LNCaP clone FGC (cell line): ENCODE measurements at regions not wholly inside any gene's neighbourhood (a gene's known extent, or its start where the extent isn't known, plus 50 kb on each side); places are given as distances from the start of the nearest gene placed in this dataset.
"Not testable (repeated sequence)": the region's sequence is repeated elsewhere in the genome, so short reads cannot be mapped to it uniquely, and the experiment has no call there.

Experiments
- DNase-seq: peaks from one replicate; pipeline ENCODE4 v3.0.0-alpha.2; 2011; ENCODE audit warnings: low read depth
- H3K4me3 ChIP-seq: 2 replicates; pipeline ENCODE4 v1.5.1; 2011; ENCODE audit warnings: mild to moderate bottlenecking, low read depth, low read length, control low read depth
- CTCF ChIP-seq: IDR thresholded peaks from 2 replicates; pipeline ENCODE4 v1.5.1; 2012; ENCODE audit warnings: mild to moderate bottlenecking; ENCODE audit not compliant: control insufficient read depth, insufficient read depth; ENCODE audit errors: extremely low read depth

DNA sequence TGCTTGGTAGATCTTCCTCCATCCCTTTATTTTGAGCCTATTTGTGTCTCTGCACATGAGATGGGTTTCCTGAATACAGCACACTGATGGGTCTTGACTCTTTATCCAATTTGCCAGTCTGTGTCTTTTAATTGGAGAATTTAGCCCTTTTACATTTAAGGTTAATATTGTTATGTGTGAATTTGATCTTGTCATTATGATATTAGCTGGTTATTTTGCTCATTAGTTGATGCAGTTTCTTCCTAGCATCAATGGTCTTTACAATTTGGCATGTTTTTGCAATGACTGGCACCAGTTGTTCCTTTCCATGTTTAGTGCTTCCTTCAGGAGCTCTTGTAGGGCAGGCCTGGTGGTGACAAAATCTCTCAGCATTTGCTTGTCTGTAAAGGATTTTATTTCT, 72.4 kb downstream of the HNRNPD start:
- H3K4me3 ChIP-seq, DNase-seq: not testable (repeated sequence)

GRCh38 chr4:82293304-82293703, 80.5 kb downstream of the HNRNPD start:
- DNase-seq = no peak
- no peak overlapping the region for H3K4me3 ChIP-seq
- no peak for TF ChIP-seq CTCF

- DNase-seq = no peak
- TF ChIP-seq CTCF = no peak
- no peak overlapping the region for H3K4me3 ChIP-seq
These were observed 86.1 kb downstream of the HNRNPD start for GRCh38 chr4:82287720-82288119.

DNA sequence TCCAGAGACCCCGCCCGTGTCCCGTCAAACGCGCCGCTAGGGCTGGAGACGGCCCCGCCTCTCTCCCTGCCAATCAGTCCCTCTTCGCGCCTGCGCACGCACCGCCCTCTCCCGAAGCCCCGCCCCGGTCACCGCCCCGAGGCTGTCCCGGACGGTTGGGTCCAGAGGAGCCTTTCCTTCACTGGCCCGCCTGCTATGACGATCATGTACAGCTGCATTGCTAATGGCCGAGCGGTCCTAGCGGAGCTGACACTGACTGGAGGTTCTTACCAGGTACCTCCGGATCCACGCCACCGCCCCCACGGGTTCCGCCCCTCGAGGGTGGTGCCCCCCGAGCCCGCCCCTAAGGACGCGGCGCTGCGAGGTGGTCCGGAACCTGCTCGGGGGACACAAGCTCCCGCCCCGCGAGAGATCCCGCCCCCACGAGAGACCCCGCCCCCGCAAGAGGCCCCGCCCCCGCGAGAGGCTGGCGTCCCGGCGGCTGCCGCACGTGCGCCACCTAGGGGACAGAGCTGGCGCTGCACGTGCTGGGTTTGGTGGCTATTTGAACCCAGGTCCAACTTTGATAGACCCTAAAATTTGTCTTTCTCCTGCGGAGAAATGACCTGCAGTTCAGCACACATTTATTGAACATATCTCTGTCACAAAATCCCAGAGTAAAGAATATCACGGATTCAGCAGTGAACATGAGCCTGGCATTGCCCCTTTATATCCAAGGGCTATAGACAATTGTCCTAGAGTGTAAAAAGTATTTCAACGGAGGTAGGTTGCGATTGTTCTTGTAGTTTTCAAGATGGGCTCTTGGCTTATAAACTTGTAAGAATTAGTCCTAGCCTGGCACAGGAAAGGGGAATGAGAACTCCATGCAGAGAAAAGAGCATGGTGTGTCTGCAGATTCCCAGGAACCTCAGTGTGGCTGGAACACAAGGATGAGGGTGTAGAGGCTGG, 88.7 kb downstream of the HNRNPD start:
- peak; percentile 92 for TF ChIP-seq CTCF
- DNase-seq = peak; percentile 98

DNA sequence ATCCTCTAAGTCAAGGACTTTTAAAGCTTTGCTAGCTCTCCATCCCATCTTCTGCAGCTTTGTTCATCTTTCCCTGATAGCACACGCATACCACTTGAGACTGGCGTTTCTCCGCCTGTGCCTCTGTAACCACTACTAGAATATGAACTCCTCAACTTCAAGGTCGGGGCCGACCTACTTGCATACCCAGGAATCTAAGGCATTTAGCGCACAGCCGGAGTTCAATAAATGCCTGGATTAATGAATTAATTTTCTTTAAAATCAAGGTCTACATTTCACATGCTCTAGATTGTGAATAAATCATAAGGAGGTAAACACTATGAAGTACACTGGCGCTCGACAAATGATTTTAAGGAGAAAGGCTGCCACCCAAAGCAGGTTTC, 89.3 kb downstream of the HNRNPD start:
- DNase-seq = no peak
- peak overlapping the region; percentile 46 for H3K4me3 ChIP-seq
- no peak for TF ChIP-seq CTCF

More for the DNA sequence above, 88.7 kb downstream of the HNRNPD start:
- H3K4me3 ChIP-seq = peak overlapping the region; percentile 46

DNA sequence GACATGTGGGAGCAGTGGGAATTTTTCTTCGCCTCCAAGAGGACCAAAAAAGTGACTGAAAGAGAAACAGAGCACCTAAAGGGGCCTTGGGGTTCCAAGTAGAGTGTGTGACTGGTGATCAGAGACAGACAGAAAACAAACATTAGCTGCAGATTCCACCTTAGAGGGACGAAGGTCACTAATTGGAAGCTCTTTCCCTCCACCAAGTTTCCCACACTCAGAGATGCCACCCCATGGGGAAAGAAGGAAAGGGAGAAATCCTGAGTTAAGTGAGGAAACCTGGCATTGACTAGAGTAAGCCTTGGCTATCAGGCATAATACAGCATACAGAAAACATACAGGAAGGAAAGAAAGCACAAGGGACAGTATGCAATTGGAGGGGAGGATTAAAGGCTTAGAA, 90.9 kb downstream of the HNRNPD start:
- H3K4me3 ChIP-seq = no peak overlapping the region
- DNase-seq = no peak
- no peak for TF ChIP-seq CTCF

GRCh38 chr4:82279550-82279949, 94.2 kb downstream of the HNRNPD start:
- H3K4me3 ChIP-seq, DNase-seq: not testable (repeated sequence)

DNA sequence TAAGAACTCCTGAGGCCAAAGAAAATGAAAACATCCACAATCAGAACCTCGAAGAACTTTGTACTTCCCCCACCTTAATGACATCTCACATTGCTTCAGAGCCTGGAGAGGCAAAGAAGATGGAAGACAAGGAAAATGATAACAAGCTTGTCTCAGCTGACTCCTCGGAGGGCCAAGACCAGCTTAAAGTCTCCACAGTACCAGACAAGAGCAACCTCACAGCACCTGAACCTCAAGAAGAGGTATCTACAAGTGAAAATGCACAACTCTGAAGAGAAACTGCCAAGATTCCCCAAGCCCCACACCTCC, 97.5 kb downstream of the HNRNPD start:
- TF ChIP-seq CTCF = no peak
- no peak for DNase-seq
- H3K4me3 ChIP-seq = no peak overlapping the region
